ENCODE measurements at regions not wholly inside any gene's neighbourhood (a gene's known extent, or its start where the extent isn't known, plus 50 kb on each side); places are given as distances from the start of the nearest gene placed in this dataset.

DNA sequence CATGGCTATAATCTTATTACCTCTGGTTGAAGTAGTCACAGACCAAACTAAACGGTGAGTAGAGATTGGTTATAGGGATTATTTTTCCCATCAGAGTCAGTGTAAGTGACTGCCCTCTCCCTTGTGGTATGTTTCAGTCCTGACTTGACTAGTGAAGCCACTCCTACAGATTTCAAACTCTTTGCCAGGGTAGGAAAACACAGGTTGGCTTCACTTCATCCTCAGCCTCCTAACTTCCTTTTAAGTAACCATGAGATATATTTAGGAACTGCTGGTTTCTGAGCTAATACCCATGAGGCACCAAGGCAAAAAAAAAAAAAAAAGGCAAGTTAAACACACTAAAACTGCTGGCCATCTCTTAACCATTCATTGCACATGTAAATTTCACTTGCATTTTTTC is 349.2 kb upstream of the MCTP2 start:
- TF ChIP-seq, protein P1, sequence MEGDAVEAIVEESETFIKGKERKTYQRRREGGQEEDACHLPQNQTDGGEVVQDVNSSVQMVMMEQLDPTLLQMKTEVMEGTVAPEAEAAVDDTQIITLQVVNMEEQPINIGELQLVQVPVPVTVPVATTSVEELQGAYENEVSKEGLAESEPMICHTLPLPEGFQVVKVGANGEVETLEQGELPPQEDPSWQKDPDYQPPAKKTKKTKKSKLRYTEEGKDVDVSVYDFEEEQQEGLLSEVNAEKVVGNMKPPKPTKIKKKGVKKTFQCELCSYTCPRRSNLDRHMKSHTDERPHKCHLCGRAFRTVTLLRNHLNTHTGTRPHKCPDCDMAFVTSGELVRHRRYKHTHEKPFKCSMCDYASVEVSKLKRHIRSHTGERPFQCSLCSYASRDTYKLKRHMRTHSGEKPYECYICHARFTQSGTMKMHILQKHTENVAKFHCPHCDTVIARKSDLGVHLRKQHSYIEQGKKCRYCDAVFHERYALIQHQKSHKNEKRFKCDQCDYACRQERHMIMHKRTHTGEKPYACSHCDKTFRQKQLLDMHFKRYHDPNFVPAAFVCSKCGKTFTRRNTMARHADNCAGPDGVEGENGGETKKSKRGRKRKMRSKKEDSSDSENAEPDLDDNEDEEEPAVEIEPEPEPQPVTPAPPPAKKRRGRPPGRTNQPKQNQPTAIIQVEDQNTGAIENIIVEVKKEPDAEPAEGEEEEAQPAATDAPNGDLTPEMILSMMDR (IDR thresholded peaks at IDR 0.05; ENCODE audit: low read depth, low read length) = no peak
- H3K4me3 ChIP-seq (replicated peaks in 1 of 2; ENCODE audit: low read depth in 2 of 2, low read length in 2 of 2) = no peak overlapping the region

DNA sequence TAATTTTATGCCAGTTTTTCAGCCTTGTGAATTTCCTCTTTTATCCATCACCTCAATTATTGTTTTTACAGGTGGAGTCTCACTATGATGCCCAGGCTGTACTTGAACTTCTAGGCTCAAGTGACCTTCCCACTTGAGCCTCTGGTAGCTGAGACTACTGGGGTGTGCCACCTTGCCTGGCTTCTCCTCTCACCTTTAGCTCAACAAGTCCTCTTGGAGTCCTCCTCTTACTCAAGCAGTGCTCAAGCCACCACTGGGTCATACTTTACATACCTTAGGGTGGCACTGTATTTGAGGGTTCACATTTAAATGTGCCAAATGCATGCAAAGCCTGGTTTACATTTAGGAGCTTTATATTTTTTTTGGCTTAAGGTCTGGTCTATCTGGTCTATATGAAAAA is 350.1 kb upstream of the MCTP2 start:
- DNase-seq (ENCODE audit: low read depth in 2 of 2) = no peak
- TF ChIP-seq, protein P1 (IDR thresholded peaks at IDR 0.05; ENCODE audit: low read depth, low read length) = no peak

More for the DNA sequence above, 349.2 kb upstream of the MCTP2 start:
- DNase-seq (ENCODE audit: low read depth in 2 of 2) = no peak

DNA sequence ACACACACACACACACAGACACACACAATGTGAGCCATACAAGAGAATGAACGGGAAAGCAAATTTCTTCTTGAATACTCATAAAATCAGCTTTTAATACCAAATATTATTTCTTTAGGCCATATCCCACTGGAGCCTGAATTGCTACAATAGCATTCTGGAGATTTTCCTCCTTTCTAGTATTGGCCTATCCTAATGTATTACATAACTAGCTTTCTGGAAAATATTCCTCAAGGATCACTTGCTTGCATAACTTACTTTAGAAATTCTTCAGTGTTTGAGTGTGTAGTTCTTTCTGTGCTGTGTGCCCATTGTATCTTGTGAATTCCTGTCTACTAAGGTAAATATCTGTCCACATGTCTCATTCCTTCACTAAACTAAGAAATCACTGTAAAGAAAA is 351.0 kb upstream of the MCTP2 start:
- DNase-seq (ENCODE audit: low read depth in 2 of 2) = no peak
- no peak overlapping the region for H3K4me3 ChIP-seq (replicated peaks in 1 of 2; ENCODE audit: low read depth in 2 of 2, low read length in 2 of 2)
- TF ChIP-seq, protein P1 (IDR thresholded peaks at IDR 0.05; ENCODE audit: low read depth, low read length) = no peak

More for the DNA sequence above, 350.1 kb upstream of the MCTP2 start:
- no peak overlapping the region for H3K4me3 ChIP-seq (replicated peaks in 1 of 2; ENCODE audit: low read depth in 2 of 2, low read length in 2 of 2)

DNA sequence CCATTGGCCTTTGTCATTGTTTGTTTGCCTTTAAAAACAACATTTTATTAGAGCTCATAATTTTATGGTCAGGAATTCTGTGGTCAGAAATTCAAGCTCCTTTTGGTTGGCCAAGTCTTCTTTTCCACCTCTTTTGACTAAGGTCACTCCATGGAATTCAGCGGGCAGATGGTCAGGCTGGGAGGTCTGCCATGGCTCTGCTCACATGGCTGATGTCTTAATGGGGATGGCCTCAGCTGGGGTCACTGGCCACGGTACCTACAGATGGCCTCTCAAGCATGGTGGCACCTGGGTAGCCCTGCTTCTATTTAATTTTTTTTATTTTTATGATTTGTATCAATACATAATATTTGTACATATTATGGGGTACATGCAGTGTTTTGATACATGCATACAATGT is 360.8 kb upstream of the MCTP2 start:
- H3K4me3 ChIP-seq (replicated peaks in 1 of 2; ENCODE audit: low read depth in 2 of 2, low read length in 2 of 2) = no peak overlapping the region
- DNase-seq (ENCODE audit: low read depth in 2 of 2) = no peak
- TF ChIP-seq, protein P1 (IDR thresholded peaks at IDR 0.05; ENCODE audit: low read depth, low read length) = no peak

DNA sequence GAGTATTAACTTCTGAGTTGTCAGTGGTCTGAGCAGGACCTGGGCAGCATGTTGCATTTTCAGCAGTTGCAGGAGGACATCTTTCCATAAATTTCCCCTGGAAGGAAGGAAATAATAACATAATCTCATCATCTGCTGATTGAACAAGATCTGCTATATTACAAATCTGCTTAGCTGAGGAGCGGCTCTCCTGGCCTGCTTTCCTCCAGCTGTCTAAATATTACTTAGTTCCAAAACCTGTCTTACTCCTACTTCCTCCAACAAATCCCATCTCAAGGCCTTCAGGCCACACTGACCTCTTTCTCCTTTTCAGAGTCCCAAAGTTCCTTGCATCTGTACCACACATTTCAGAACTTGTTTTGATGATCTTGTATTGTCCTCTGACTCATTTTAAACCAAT is 364.4 kb upstream of the MCTP2 start:
- TF ChIP-seq, protein P1 (IDR thresholded peaks at IDR 0.05; ENCODE audit: low read depth, low read length) = no peak
- H3K4me3 ChIP-seq (replicated peaks in 1 of 2; ENCODE audit: low read depth in 2 of 2, low read length in 2 of 2) = no peak overlapping the region
- no peak for DNase-seq (ENCODE audit: low read depth in 2 of 2)

DNA sequence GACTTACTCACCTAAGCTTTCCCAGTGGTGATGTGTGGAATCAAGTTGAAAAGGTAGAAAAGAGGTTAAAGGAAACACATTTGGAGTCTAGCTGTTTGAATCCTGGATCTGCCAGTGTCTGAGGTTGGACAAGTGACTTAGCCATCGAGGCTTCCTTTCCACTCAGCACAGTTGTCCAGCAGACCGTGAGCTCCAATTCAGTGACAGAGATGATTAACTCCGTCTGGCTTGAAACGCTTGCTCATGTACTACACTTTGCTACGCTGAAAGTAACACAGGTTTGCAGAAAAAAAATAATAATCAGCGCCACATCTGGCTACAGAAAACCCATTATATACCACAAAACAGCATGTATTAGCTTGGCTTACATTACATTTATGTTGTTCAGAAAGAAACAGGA is 364.9 kb upstream of the MCTP2 start:
- DNase-seq (ENCODE audit: low read depth in 2 of 2) = no peak
- TF ChIP-seq, protein P1 (IDR thresholded peaks at IDR 0.05; ENCODE audit: low read depth, low read length) = no peak

DNA sequence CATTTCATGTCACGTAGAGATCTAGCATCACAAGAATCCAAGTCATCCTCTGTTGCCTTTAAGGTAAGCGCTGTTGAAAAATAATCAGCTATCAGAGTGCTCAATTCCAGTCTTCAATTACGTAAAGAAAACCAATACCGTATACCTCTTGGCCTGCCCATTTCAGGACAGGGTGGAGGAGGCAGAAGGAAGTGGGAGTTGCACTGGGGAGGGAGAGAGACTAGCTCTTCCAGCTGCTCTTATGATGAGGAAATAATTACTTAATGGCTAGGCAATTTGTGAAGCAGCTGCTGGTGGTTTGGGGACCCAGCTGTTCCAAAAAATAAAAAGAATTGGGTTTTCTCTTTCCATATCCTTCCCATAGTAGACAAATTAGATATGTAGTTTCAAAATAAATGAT is 365.8 kb upstream of the MCTP2 start:
- DNase-seq (ENCODE audit: low read depth in 2 of 2) = no peak
- TF ChIP-seq, protein P1 (IDR thresholded peaks at IDR 0.05; ENCODE audit: low read depth, low read length) = no peak
- H3K4me3 ChIP-seq (replicated peaks in 1 of 2; ENCODE audit: low read depth in 2 of 2, low read length in 2 of 2) = no peak overlapping the region

More for the DNA sequence above, 364.9 kb upstream of the MCTP2 start:
- no peak overlapping the region for H3K4me3 ChIP-seq (replicated peaks in 1 of 2; ENCODE audit: low read depth in 2 of 2, low read length in 2 of 2)

All from cardiac fibroblast (primary cell).